Activated naive CD8-positive, alpha-beta T cell treated with anti-CD3 and anti-CD28 coated beads, Interleukin-2, amount 10 ng/mL, durations not matched to agents 7 days and 5 days (primary cell): ENCODE measurements at regions not wholly inside any gene's neighbourhood (a gene's known extent, or its start where the extent isn't known, plus 50 kb on each side); places are given as distances from the start of the nearest gene placed in this dataset.
A peak's percentile ranks its signal among the peaks of the same experiment; 100 is the strongest.
"Not testable (repeated sequence)": the region's sequence is repeated elsewhere in the genome, so short reads cannot be mapped to it uniquely, and the experiment has no call there.

ENCODE experiments used
- ATAC-seq: fragments of 150-1000 bp; cut with Tn5 transposase; one replicate; pipeline ENCODE4 v1.10.0; 2021; ENCODE audit warnings: low read depth, moderate library complexity
- POLR2A ChIA-PET: fragments of 350-600 bp; sonication (Branson Sonifier 250); formaldehyde crosslinking; loops from one replicate; lab custom pipeline; 2021; ENCODE audit warnings: antibody characterized with exemption; lab: Charles Lee
- DNase-seq: peaks from one replicate; pipeline ENCODE4 v3.0.0; 2021
- H3K27ac Mint-ChIP-seq: one replicate; pipeline ENCODE4 v1.8.0; 2022; ENCODE audit warnings: mild to moderate bottlenecking, mixed read lengths
- H3K27me3 Mint-ChIP-seq: one replicate; pipeline ENCODE4 v1.8.0; 2022; ENCODE audit warnings: mild to moderate bottlenecking, moderate library complexity, mixed read lengths
- H3K36me3 Mint-ChIP-seq: one replicate; pipeline ENCODE4 v1.8.0; 2021; ENCODE audit warnings: mild to moderate bottlenecking, mixed read lengths
- H3K4me1 Mint-ChIP-seq: one replicate; pipeline ENCODE4 v1.8.0; 2021; ENCODE audit warnings: mixed read lengths
- H3K4me3 Mint-ChIP-seq: one replicate; pipeline ENCODE4 v1.8.0; 2022; ENCODE audit warnings: mild to moderate bottlenecking, moderate library complexity, mixed read lengths
- H3K9me3 Mint-ChIP-seq: one replicate; pipeline ENCODE4 v1.8.0; 2021; ENCODE audit warnings: mixed read lengths

GRCh38 chrX:140057001-140057411 is 91.7 kb upstream of the CXorf66 start:
- no peak overlapping the region for H3K4me3 Mint-ChIP-seq
- H3K4me1 Mint-ChIP-seq = peaks cover 4% of the 10 kb centered on the region
- ATAC-seq = peak; percentile 39
- DNase-seq = peak; percentile 46
- H3K36me3 Mint-ChIP-seq = no peaks in the 10 kb centered on the region
- POLR2A ChIA-PET = no interaction called here
- H3K27me3 Mint-ChIP-seq = no peaks in the 10 kb centered on the region
- H3K27ac Mint-ChIP-seq = no peak overlapping the region
- no peaks in the 10 kb centered on the region for H3K9me3 Mint-ChIP-seq

GRCh38 chrX:140053846-140054245 is 88.5 kb upstream of the CXorf66 start:
- no peak overlapping the region for H3K4me3 Mint-ChIP-seq
- H3K4me1 Mint-ChIP-seq = peaks cover 4% of the 10 kb centered on the region
- H3K27me3 Mint-ChIP-seq = no peaks in the 10 kb centered on the region
- H3K9me3 Mint-ChIP-seq = no peaks in the 10 kb centered on the region
- DNase-seq (no peak), ATAC-seq (no peak)
- POLR2A ChIA-PET = no interaction called here
- no peak overlapping the region for H3K27ac Mint-ChIP-seq
- no peaks in the 10 kb centered on the region for H3K36me3 Mint-ChIP-seq

DNA sequence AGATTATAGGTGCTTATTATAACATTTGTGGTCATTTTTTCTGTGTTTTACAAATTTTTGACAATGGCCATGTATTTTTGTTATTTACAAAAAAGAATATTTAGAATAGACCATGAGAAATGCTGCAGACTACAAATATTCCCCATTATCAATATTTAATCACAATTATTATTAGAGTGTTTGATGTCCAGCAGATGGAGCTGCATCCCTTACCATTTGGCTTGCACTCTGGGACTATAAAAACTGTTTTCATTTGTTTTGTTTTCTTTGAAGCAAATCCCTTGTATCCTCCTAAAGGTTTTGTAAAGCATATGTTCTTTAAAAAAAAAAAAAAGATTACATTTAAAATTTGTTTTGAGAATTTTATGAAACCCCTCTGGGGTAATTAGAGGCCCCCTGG is 85.6 kb upstream of the CXorf66 start:
- Mint-ChIP-seq H3K9me3 (no peaks in the 10 kb centered on the region), H3K27me3 (no peaks in the 10 kb centered on the region), H3K27ac (no peak overlapping the region), H3K4me1 (no peaks in the 10 kb centered on the region), H3K36me3 (no peaks in the 10 kb centered on the region), H3K4me3 (no peak overlapping the region)
- no peak for ATAC-seq
- POLR2A ChIA-PET = no interaction called here
- DNase-seq = no peak

GRCh38 chrX:140040386-140040785 is 75.1 kb upstream of the CXorf66 start:
- H3K27ac Mint-ChIP-seq = no peak overlapping the region
- no peaks in the 10 kb centered on the region for H3K9me3 Mint-ChIP-seq
- no peak for ATAC-seq
- POLR2A ChIA-PET = no interaction called here
- no peak overlapping the region for H3K4me3 Mint-ChIP-seq
- H3K36me3 Mint-ChIP-seq = no peaks in the 10 kb centered on the region
- peaks cover 2% of the 10 kb centered on the region for H3K27me3 Mint-ChIP-seq
- DNase-seq = no peak
- H3K4me1 Mint-ChIP-seq = no peaks in the 10 kb centered on the region

GRCh38 chrX:140038842-140039241 is 73.5 kb upstream of the CXorf66 start:
- H3K27me3 Mint-ChIP-seq = no peaks in the 10 kb centered on the region
- H3K27ac Mint-ChIP-seq = no peak overlapping the region
- H3K9me3 Mint-ChIP-seq = peaks cover 1% of the 10 kb centered on the region
- POLR2A ChIA-PET = no interaction called here
- ATAC-seq = no peak
- DNase-seq = no peak
- no peaks in the 10 kb centered on the region for H3K4me1 Mint-ChIP-seq
- H3K36me3 Mint-ChIP-seq = no peaks in the 10 kb centered on the region
- no peak overlapping the region for H3K4me3 Mint-ChIP-seq

DNA sequence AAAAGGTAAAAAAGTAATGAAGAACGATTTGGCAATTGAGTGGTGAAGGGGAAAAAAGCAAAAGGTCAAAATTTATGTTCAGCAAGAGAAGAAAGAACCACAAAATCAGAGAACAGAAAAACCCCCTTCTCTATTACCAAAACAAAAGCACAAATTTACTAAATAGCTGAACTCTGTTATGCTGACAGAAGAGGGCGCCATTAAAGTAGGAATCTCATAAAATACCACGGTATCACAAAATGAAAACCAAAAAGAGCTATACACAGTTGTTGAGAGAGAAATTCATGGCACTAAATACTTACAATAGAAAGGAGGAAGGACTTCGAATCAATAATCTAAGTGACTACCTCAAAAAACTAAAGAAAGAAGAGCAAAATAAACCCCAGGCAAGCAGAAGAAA is 69.6 kb upstream of the CXorf66 start:
- H3K27me3 Mint-ChIP-seq = no peaks in the 10 kb centered on the region
- H3K27ac Mint-ChIP-seq = no peak overlapping the region
- DNase-seq (no peak), ATAC-seq (no peak)
- H3K9me3 Mint-ChIP-seq = peaks cover 1% of the 10 kb centered on the region
- POLR2A ChIA-PET = interaction anchor here (0.7 kb wide), 1 partner anchor 138 kb away, joined by 4 read pairs; no protein-coding TSS in a partner anchor
- no peaks in the 10 kb centered on the region for H3K36me3 Mint-ChIP-seq
- no peaks in the 10 kb centered on the region for H3K4me1 Mint-ChIP-seq
- no peak overlapping the region for H3K4me3 Mint-ChIP-seq

DNA sequence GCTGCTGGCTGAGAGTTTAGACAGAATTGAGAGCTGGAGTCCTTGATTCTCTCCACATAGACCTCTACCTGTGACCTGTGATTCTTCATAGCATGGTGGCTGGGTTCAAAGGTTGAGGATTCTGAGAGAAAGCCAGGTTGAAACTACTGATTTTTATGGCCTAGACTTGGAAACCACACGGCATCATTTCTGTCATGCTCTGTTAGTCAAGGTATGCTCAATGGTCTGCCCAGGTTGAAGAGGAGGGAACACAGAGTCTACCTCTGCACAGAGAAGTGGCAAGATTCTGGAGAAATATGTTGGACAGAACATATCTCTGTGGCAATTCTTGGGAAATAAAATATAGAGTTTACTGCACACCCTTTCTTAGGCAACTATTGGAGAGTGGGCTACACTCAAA is 57.2 kb upstream of the CXorf66 start:
- no peaks in the 10 kb centered on the region for H3K9me3 Mint-ChIP-seq
- POLR2A ChIA-PET = no interaction called here
- no peak overlapping the region for H3K27ac Mint-ChIP-seq
- no peaks in the 10 kb centered on the region for H3K27me3 Mint-ChIP-seq
- H3K4me3 Mint-ChIP-seq = no peak overlapping the region
- no peaks in the 10 kb centered on the region for H3K36me3 Mint-ChIP-seq
- ATAC-seq = no peak
- H3K4me1 Mint-ChIP-seq = no peaks in the 10 kb centered on the region
- DNase-seq = no peak

- H3K4me1 Mint-ChIP-seq, H3K9me3 Mint-ChIP-seq, H3K27ac Mint-ChIP-seq, DNase-seq, POLR2A ChIA-PET, H3K36me3 Mint-ChIP-seq, ATAC-seq, H3K4me3 Mint-ChIP-seq, H3K27me3 Mint-ChIP-seq: not testable (repeated sequence)
These were observed 53.8 kb upstream of the CXorf66 start for GRCh38 chrX:140019134-140019533.
